ENCODE measurements at regions not wholly inside any gene's neighbourhood (a gene's known extent, or its start where the extent isn't known, plus 50 kb on each side); places are given as distances from the start of the nearest gene placed in this dataset.

- Histone ChIP-seq H3K79me2 (replicated peaks; ENCODE audit: insufficient read depth, low read length) (no peaks in the 10 kb centered on the region), H3K9ac (ENCODE audit: low read length) (no peak overlapping the region), H3K4me2 (ENCODE audit: low read length) (no peak overlapping the region), H4K20me1 (ENCODE audit: insufficient read depth) (no peaks in the 10 kb centered on the region), H3K9me2 (ENCODE audit: insufficient read depth, low read length) (no peaks in the 10 kb centered on the region), H3K27me3 (ENCODE audit: insufficient read depth, low read depth, low read length) (no peaks in the 10 kb centered on the region), H3K9me3 (ENCODE audit: low read length) (no peaks in the 10 kb centered on the region), H2AFZ (ENCODE audit: low read depth, low read length) (no peak overlapping the region), H3K36me3 (ENCODE audit: insufficient read depth, low read length) (no peaks in the 10 kb centered on the region), H3K27ac (ENCODE audit: low read length) (no peak overlapping the region), H3K4me3 (ENCODE audit: low read length) (no peak overlapping the region), H3F3A (ENCODE audit: insufficient read depth, low read length, poor library complexity, severe bottlenecking) (no peaks in the 10 kb centered on the region)
- TF ChIP-seq CTCF (IDR thresholded peaks at IDR 0.05; ENCODE audit: poor library complexity, severe bottlenecking) (no peak), POLR2AphosphoS5 (IDR thresholded peaks at IDR 0.05) (no peak), EP300 (conservative IDR thresholded peaks at IDR 0.05; ENCODE audit: poor library complexity, severe bottlenecking) (no peak), MXI1 (conservative IDR thresholded peaks at IDR 0.05; ENCODE audit: poor library complexity, severe bottlenecking) (no peak), REST (IDR thresholded peaks at IDR 0.05; ENCODE audit: borderline replicate concordance) (no peak), EZH2 (IDR thresholded peaks at IDR 0.05; ENCODE audit: borderline replicate concordance, insufficient read depth, low read length, poor library complexity, severe bottlenecking) (no peak), TAF1 (IDR thresholded peaks at IDR 0.05; ENCODE audit: low read depth) (no peak), SMC3 (conservative IDR thresholded peaks at IDR 0.05; ENCODE audit: poor library complexity) (no peak), RAD21 (conservative IDR thresholded peaks at IDR 0.05) (no peak)
Observed at GRCh38 chr18:10053861-10054260, 140.0 kb downstream of the VAPA start.

GRCh38 chr18:10054366-10054765, 140.6 kb downstream of the VAPA start:
- H3K79me2 ChIP-seq (replicated peaks; ENCODE audit: insufficient read depth, low read length): no peaks in the 10 kb centered on the region
- H3K36me3 ChIP-seq (ENCODE audit: insufficient read depth, low read length): no peaks in the 10 kb centered on the region
- H3K9ac ChIP-seq (ENCODE audit: low read length): no peak overlapping the region
- H3F3A ChIP-seq (ENCODE audit: insufficient read depth, low read length, poor library complexity, severe bottlenecking): no peaks in the 10 kb centered on the region
- no peak overlapping the region for H3K4me3 ChIP-seq (ENCODE audit: low read length)
- H3K27ac ChIP-seq (ENCODE audit: low read length): no peak overlapping the region
- H4K20me1 ChIP-seq (ENCODE audit: insufficient read depth): no peaks in the 10 kb centered on the region
- H3K9me2 ChIP-seq (ENCODE audit: insufficient read depth, low read length): no peaks in the 10 kb centered on the region
- no peak overlapping the region for H2AFZ ChIP-seq (ENCODE audit: low read depth, low read length)
- no peak overlapping the region for H3K4me2 ChIP-seq (ENCODE audit: low read length)
- H3K27me3 ChIP-seq (ENCODE audit: insufficient read depth, low read depth, low read length): no peaks in the 10 kb centered on the region
- H3K9me3 ChIP-seq (ENCODE audit: low read length): no peaks in the 10 kb centered on the region
- TF ChIP-seq MXI1 (conservative IDR thresholded peaks at IDR 0.05; ENCODE audit: poor library complexity, severe bottlenecking) (no peak), SMC3 (conservative IDR thresholded peaks at IDR 0.05; ENCODE audit: poor library complexity) (no peak), TAF1 (IDR thresholded peaks at IDR 0.05; ENCODE audit: low read depth) (no peak), CTCF (IDR thresholded peaks at IDR 0.05; ENCODE audit: poor library complexity, severe bottlenecking) (no peak), RAD21 (conservative IDR thresholded peaks at IDR 0.05) (no peak), EP300 (conservative IDR thresholded peaks at IDR 0.05; ENCODE audit: poor library complexity, severe bottlenecking) (no peak), POLR2AphosphoS5 (IDR thresholded peaks at IDR 0.05) (no peak), REST (IDR thresholded peaks at IDR 0.05; ENCODE audit: borderline replicate concordance) (no peak), EZH2 (IDR thresholded peaks at IDR 0.05; ENCODE audit: borderline replicate concordance, insufficient read depth, low read length, poor library complexity, severe bottlenecking) (no peak)
